ENCODE measurements at regions not wholly inside any gene's neighbourhood (a gene's known extent, or its start where the extent isn't known, plus 50 kb on each side); places are given as distances from the start of the nearest gene placed in this dataset.
A peak's percentile ranks its signal among the peaks of the same experiment; 100 is the strongest.

DNA sequence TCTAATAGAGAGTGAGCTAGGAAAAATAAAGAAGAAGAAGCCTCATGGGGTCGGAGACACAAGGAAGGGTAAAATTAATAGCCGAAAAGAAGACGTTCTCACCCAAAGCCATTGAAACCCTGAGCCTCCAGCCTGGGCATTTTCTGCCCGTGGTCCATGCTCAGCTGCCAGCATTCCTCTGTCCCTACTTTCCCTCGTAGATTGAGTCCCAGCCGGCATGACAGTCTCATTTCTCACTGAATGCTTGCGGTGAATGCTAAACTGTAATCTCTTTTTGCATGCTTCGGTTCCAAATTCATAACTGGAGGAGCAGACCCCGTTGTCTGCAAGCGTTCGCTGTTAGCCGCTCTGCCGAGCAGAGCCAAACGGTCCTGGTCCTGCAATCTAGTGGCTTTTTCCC is 54.0 kb upstream of the COX10 start:
- H4K20me1 ChIP-seq (ENCODE audit: insufficient read depth, low read length) = no peaks in the 10 kb centered on the region
- FAIRE-seq (no peak), DNase-seq (ENCODE audit: low read depth) (peak; percentile 28)
- no peaks in the 10 kb centered on the region for H3K9me3 Mint-ChIP-seq (ENCODE audit: unreplicated experiment)
- no peaks in the 10 kb centered on the region for H3K79me2 ChIP-seq (ENCODE audit: insufficient read depth, low read length)
- H3K4me3 ChIP-seq (ENCODE audit: insufficient read depth, low read depth, low read length) = peak overlapping the region; percentile 38
- no peaks in the 10 kb centered on the region for H3K27me3 ChIP-seq (ENCODE audit: insufficient read depth, low read length)
- TF ChIP-seq, protein P1, sequence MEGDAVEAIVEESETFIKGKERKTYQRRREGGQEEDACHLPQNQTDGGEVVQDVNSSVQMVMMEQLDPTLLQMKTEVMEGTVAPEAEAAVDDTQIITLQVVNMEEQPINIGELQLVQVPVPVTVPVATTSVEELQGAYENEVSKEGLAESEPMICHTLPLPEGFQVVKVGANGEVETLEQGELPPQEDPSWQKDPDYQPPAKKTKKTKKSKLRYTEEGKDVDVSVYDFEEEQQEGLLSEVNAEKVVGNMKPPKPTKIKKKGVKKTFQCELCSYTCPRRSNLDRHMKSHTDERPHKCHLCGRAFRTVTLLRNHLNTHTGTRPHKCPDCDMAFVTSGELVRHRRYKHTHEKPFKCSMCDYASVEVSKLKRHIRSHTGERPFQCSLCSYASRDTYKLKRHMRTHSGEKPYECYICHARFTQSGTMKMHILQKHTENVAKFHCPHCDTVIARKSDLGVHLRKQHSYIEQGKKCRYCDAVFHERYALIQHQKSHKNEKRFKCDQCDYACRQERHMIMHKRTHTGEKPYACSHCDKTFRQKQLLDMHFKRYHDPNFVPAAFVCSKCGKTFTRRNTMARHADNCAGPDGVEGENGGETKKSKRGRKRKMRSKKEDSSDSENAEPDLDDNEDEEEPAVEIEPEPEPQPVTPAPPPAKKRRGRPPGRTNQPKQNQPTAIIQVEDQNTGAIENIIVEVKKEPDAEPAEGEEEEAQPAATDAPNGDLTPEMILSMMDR (IDR thresholded peaks at IDR 0.05; ENCODE audit: insufficient read depth, low read depth, low read length) = no peak
- TF ChIP-seq EZH2 (IDR thresholded peaks at IDR 0.05; ENCODE audit: insufficient read depth, low read length) = no peak
- no peaks in the 10 kb centered on the region for H3K36me3 ChIP-seq (ENCODE audit: insufficient read depth, low read length)
- H3K9me3 ChIP-seq (ENCODE audit: insufficient read depth, low read depth, low read length) = no peaks in the 10 kb centered on the region
- peaks cover 9% of the 10 kb centered on the region for H3K4me1 ChIP-seq (ENCODE audit: insufficient read depth, low read length)
- peak overlapping the region; percentile 34 for H3K9ac ChIP-seq (ENCODE audit: low read length)
- peaks cover 11% of the 10 kb centered on the region for H3K27me3 Mint-ChIP-seq (ENCODE audit: low read depth, unreplicated experiment)
- H3K4me2 ChIP-seq (ENCODE audit: low read length) = peak overlapping the region; percentile 75
- H2AFZ ChIP-seq (ENCODE audit: low read depth, low read length) = peak overlapping the region; percentile 5
- H3K4me3 Mint-ChIP-seq (ENCODE audit: unreplicated experiment) = no peak overlapping the region
- H3K36me3 Mint-ChIP-seq (ENCODE audit: low read depth, unreplicated experiment) = no peaks in the 10 kb centered on the region
- no peak overlapping the region for H3K27ac Mint-ChIP-seq (ENCODE audit: unreplicated experiment)
- H3K4me1 Mint-ChIP-seq (ENCODE audit: low read depth, unreplicated experiment) = peaks cover 5% of the 10 kb centered on the region
- no peak overlapping the region for H3K27ac ChIP-seq (ENCODE audit: low read depth, low read length)

DNA sequence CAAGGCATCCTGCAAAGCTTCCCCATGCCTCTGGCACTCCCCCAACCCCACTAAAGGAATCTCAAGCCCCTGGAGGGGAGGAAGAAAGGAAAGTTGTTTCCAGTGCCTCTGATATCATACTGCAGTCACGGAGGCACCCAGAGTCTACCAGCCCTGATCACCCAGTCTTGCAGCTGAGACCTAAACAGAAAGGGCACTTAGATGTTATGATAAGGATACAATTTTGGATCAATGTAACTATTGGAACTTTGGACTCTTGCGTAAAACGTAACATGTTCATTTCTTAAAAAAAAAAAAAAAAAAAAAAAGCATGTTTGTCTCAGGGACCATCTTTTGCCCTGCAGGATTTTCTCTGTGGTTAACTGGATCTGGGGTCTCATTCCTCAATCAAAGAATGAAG is 52.4 kb upstream of the COX10 start:
- Histone ChIP-seq H3K4me3 (ENCODE audit: insufficient read depth, low read depth, low read length) (no peak overlapping the region), H3K9me3 (ENCODE audit: insufficient read depth, low read depth, low read length) (no peaks in the 10 kb centered on the region), H3K79me2 (ENCODE audit: insufficient read depth, low read length) (no peaks in the 10 kb centered on the region), H3K4me1 (ENCODE audit: insufficient read depth, low read length) (peaks cover 9% of the 10 kb centered on the region), H3K27me3 (ENCODE audit: insufficient read depth, low read length) (no peaks in the 10 kb centered on the region), H3K27ac (ENCODE audit: low read depth, low read length) (no peak overlapping the region), H3K36me3 (ENCODE audit: insufficient read depth, low read length) (no peaks in the 10 kb centered on the region), H4K20me1 (ENCODE audit: insufficient read depth, low read length) (no peaks in the 10 kb centered on the region), H3K4me2 (ENCODE audit: low read length) (no peak overlapping the region), H2AFZ (ENCODE audit: low read depth, low read length) (no peak overlapping the region), H3K9ac (ENCODE audit: low read length) (no peak overlapping the region)
- FAIRE-seq = no peak
- no peaks in the 10 kb centered on the region for H3K36me3 Mint-ChIP-seq (ENCODE audit: low read depth, unreplicated experiment)
- no peak overlapping the region for H3K4me3 Mint-ChIP-seq (ENCODE audit: unreplicated experiment)
- DNase-seq (ENCODE audit: low read depth) = no peak
- peaks cover 11% of the 10 kb centered on the region for H3K27me3 Mint-ChIP-seq (ENCODE audit: low read depth, unreplicated experiment)
- H3K27ac Mint-ChIP-seq (ENCODE audit: unreplicated experiment) = no peak overlapping the region
- no peaks in the 10 kb centered on the region for H3K9me3 Mint-ChIP-seq (ENCODE audit: unreplicated experiment)
- peaks cover 5% of the 10 kb centered on the region for H3K4me1 Mint-ChIP-seq (ENCODE audit: low read depth, unreplicated experiment)
- no peak for TF ChIP-seq EZH2 (IDR thresholded peaks at IDR 0.05; ENCODE audit: insufficient read depth, low read length)
- TF ChIP-seq, protein P1 (IDR thresholded peaks at IDR 0.05; ENCODE audit: insufficient read depth, low read depth, low read length) = no peak

DNA sequence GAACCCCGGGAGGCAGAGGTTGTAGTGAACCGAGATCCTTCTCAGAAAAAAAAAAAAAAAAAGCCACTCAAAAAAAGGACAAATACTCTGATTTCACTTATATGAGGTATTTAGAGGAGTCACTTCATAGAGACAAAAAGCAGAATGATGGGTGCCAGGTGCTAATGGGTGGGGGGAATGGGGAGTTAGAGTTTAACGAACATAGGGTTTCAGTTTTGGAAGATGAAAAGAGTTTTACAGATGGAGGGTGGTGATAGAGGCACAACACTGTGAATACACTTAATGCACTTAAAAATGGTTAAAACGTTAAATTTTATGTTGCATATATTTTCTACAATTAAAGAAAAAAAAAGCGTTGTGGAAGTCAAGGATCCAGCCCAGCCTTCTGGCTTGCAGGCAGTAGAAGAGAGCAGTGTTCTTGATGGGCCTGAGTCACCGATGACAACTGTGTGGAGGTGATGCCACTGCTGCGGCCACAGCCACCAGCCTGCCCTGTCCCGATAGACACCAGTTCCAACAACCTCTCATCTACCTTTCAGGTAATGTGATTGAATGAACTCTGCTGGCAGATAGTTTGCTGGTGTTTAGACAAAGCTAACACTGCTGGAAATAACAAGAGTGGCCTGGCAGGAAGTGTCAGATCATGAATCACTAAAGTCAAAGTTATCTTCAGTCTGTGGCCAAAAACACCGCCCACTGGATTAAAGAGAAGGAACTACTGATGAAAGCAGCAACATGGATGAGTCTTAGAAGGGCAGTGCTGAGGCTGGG is 49.9 kb upstream of the COX10 start:
- peaks cover 9% of the 10 kb centered on the region for H3K4me1 ChIP-seq (ENCODE audit: insufficient read depth, low read length)
- no peak for FAIRE-seq
- H3K27me3 ChIP-seq (ENCODE audit: insufficient read depth, low read length) = no peaks in the 10 kb centered on the region
- peak; percentile 71 for DNase-seq (ENCODE audit: low read depth)
- H4K20me1 ChIP-seq (ENCODE audit: insufficient read depth, low read length) = no peaks in the 10 kb centered on the region
- no peak overlapping the region for H3K27ac ChIP-seq (ENCODE audit: low read depth, low read length)
- peak overlapping the region; percentile 29 for H3K4me2 ChIP-seq (ENCODE audit: low read length)
- Mint-ChIP-seq H3K27ac (ENCODE audit: unreplicated experiment) (no peak overlapping the region), H3K9me3 (ENCODE audit: unreplicated experiment) (no peaks in the 10 kb centered on the region), H3K36me3 (ENCODE audit: low read depth, unreplicated experiment) (no peaks in the 10 kb centered on the region), H3K27me3 (ENCODE audit: low read depth, unreplicated experiment) (peaks cover 11% of the 10 kb centered on the region), H3K4me3 (ENCODE audit: unreplicated experiment) (peak overlapping the region; percentile 47), H3K4me1 (ENCODE audit: low read depth, unreplicated experiment) (peaks cover 5% of the 10 kb centered on the region)
- H3K9ac ChIP-seq (ENCODE audit: low read length) = no peak overlapping the region
- H3K9me3 ChIP-seq (ENCODE audit: insufficient read depth, low read depth, low read length) = no peaks in the 10 kb centered on the region
- TF ChIP-seq EZH2 (IDR thresholded peaks at IDR 0.05; ENCODE audit: insufficient read depth, low read length) = no peak
- TF ChIP-seq, protein P1 (IDR thresholded peaks at IDR 0.05; ENCODE audit: insufficient read depth, low read depth, low read length) = no peak
- no peak overlapping the region for H2AFZ ChIP-seq (ENCODE audit: low read depth, low read length)
- no peaks in the 10 kb centered on the region for H3K79me2 ChIP-seq (ENCODE audit: insufficient read depth, low read length)
- H3K4me3 ChIP-seq (ENCODE audit: insufficient read depth, low read depth, low read length) = no peak overlapping the region
- H3K36me3 ChIP-seq (ENCODE audit: insufficient read depth, low read length) = no peaks in the 10 kb centered on the region
